ENCODE measurements at regions not wholly inside any gene's neighbourhood (a gene's known extent, or its start where the extent isn't known, plus 50 kb on each side); places are given as distances from the start of the nearest gene placed in this dataset.
"Not testable (repeated sequence)": the region's sequence is repeated elsewhere in the genome, so short reads cannot be mapped to it uniquely, and the experiment has no call there.

- no peaks in the 10 kb centered on the region for H3K9me3 ChIP-seq (ENCODE audit: low read length)
- H3K4me3 ChIP-seq (ENCODE audit: low read length): no peak overlapping the region
- H3K4me1 ChIP-seq (ENCODE audit: insufficient read depth, low read length): peaks cover 31% of the 10 kb centered on the region
- no peak overlapping the region for H2AFZ ChIP-seq (ENCODE audit: low read depth, low read length)
- H3K27me3 ChIP-seq (ENCODE audit: insufficient read depth, low read length): no peaks in the 10 kb centered on the region
- no peaks in the 10 kb centered on the region for H3K36me3 ChIP-seq (ENCODE audit: insufficient read depth, low read length)
These were observed 74.2 kb upstream of the SERTAD2 start for GRCh38 chr2:64727843-64728463.

DNA sequence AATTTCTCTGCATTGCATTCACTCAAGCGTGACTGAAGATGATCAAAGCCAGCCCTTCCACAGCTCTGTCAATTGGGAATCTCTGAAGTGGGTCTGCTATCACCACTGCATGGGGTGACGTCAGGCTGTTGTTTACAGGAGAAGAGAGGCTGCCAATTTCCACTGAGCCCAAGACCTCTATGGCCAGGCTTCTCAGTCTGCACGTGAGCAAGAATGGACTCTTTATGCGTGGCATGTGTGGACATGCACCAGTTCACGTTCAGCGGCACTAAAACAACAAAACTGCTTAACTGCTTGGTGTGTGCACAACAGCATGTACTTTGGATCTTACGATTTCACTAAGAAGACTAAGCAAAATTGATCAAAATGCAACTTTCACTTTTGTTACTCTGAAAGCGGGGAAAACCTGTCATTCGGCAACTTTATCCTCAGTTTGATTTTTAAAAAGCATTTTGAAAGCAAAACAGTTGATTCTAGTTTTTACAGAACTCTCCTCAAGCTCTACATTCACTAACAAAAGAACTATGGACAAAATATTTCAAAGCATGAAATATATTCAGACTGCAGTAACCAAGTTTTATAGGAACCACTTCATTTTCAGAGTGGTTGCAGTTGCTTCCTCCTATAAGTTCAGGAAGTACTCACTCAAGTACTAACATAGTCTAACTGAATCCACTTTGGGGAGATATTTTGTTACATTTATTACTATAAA is 77.0 kb upstream of the SERTAD2 start:
- Histone ChIP-seq H2AFZ (ENCODE audit: low read depth, low read length) (peak overlapping the region; percentile 0), H3K4me1 (ENCODE audit: insufficient read depth, low read length) (peaks cover 35% of the 10 kb centered on the region), H3K9me3 (ENCODE audit: low read length) (no peaks in the 10 kb centered on the region), H3K36me3 (ENCODE audit: insufficient read depth, low read length) (no peaks in the 10 kb centered on the region), H3K27me3 (ENCODE audit: insufficient read depth, low read length) (no peaks in the 10 kb centered on the region), H3K4me3 (ENCODE audit: low read length) (no peak overlapping the region)

DNA sequence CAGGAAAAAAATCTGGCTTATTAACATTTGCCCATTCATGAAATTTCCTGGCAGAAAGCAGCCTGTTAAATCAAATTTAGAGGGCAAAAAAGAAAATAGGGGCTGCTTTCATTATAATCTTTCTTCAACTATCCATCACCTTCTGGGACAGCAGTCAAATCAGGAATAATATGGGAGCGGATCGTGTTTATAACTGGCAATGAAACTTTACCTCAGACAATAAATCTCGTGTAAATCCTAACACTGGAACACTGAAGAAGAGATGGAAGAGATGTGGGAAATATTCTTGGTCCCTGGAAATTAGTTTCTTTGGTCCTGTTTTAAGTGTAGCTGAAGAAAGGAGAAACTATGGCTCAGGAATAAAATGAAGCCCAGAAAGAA is 77.5 kb upstream of the SERTAD2 start:
- H3K4me3 ChIP-seq (ENCODE audit: low read length): no peak overlapping the region
- no peaks in the 10 kb centered on the region for H3K9me3 ChIP-seq (ENCODE audit: low read length)
- peak overlapping the region; percentile 0 for H2AFZ ChIP-seq (ENCODE audit: low read depth, low read length)

DNA sequence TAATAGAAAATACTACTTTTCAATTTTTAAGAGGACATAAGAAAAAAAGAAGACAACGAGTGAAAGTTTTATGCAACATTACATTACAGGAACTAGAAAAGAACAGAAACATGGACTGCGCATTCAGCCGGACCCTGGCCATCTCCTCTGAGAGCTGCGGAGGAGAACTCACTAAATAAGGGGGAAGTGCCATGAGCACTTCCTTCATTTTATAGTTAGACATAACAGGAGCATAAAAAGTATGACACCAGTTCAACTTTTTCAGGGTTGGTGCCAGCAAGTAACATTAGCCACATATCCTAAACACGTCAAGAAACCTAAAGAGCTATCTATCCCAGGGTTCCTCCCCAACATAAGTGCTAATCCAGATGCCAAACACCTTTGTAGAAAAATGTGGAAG is 78.0 kb upstream of the SERTAD2 start:
- no peak overlapping the region for H3K4me3 ChIP-seq (ENCODE audit: low read length)

More for the DNA sequence above, 77.5 kb upstream of the SERTAD2 start:
- Histone ChIP-seq H3K4me1 (ENCODE audit: insufficient read depth, low read length) (peaks cover 32% of the 10 kb centered on the region), H3K27me3 (ENCODE audit: insufficient read depth, low read length) (no peaks in the 10 kb centered on the region), H3K36me3 (ENCODE audit: insufficient read depth, low read length) (no peaks in the 10 kb centered on the region)

GRCh38 chr2:64732146-64732545 is 78.4 kb upstream of the SERTAD2 start:
- no peak overlapping the region for H3K4me3 ChIP-seq (ENCODE audit: low read length)
- H3K9me3 ChIP-seq (ENCODE audit: low read length): no peaks in the 10 kb centered on the region
- H3K27me3 ChIP-seq (ENCODE audit: insufficient read depth, low read length): no peaks in the 10 kb centered on the region
- no peaks in the 10 kb centered on the region for H3K36me3 ChIP-seq (ENCODE audit: insufficient read depth, low read length)
- H3K4me1 ChIP-seq (ENCODE audit: insufficient read depth, low read length): peaks cover 31% of the 10 kb centered on the region
- no peak overlapping the region for H2AFZ ChIP-seq (ENCODE audit: low read depth, low read length)

More for the DNA sequence above, 78.0 kb upstream of the SERTAD2 start:
- H2AFZ ChIP-seq (ENCODE audit: low read depth, low read length): peak overlapping the region; percentile 0
- H3K36me3 ChIP-seq (ENCODE audit: insufficient read depth, low read length): no peaks in the 10 kb centered on the region
- peaks cover 31% of the 10 kb centered on the region for H3K4me1 ChIP-seq (ENCODE audit: insufficient read depth, low read length)
- no peaks in the 10 kb centered on the region for H3K27me3 ChIP-seq (ENCODE audit: insufficient read depth, low read length)
- no peaks in the 10 kb centered on the region for H3K9me3 ChIP-seq (ENCODE audit: low read length)

DNA sequence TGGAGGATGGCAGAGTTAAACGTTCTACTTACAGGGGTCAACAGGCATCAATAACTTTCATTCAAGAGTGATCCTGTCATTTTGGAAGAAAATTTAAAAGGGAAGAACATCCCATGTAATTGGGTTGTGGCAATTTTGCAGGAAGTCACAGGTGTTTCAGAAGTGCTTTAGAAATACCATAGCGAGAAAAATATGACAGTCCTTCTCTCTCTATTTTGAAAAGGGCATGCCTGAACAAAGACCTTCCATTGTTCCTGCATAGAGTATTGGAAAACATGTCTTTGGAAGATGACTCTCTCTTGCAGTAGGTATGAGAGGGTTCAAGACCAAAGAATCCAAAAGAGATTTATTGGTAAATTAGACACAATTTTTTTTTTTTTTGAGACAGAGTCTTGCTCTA is 81.8 kb upstream of the SERTAD2 start:
- no peaks in the 10 kb centered on the region for H3K9me3 ChIP-seq (ENCODE audit: low read length)

GRCh38 chr2:64737547-64737946 is 83.8 kb upstream of the SERTAD2 start:
- peaks cover 4% of the 10 kb centered on the region for H3K4me1 ChIP-seq (ENCODE audit: insufficient read depth, low read length)
- H3K9me3 ChIP-seq (ENCODE audit: low read length): no peaks in the 10 kb centered on the region
- no peak overlapping the region for H3K4me3 ChIP-seq (ENCODE audit: low read length)
- no peaks in the 10 kb centered on the region for H3K36me3 ChIP-seq (ENCODE audit: insufficient read depth, low read length)
- H2AFZ ChIP-seq (ENCODE audit: low read depth, low read length): no peak overlapping the region
- no peaks in the 10 kb centered on the region for H3K27me3 ChIP-seq (ENCODE audit: insufficient read depth, low read length)

More for the DNA sequence above, 81.8 kb upstream of the SERTAD2 start:
- Histone ChIP-seq H3K4me1 (ENCODE audit: insufficient read depth, low read length) (peaks cover 24% of the 10 kb centered on the region), H3K36me3 (ENCODE audit: insufficient read depth, low read length) (no peaks in the 10 kb centered on the region), H2AFZ (ENCODE audit: low read depth, low read length) (no peak overlapping the region), H3K4me3 (ENCODE audit: low read length) (no peak overlapping the region), H3K27me3 (ENCODE audit: insufficient read depth, low read length) (no peaks in the 10 kb centered on the region)

DNA sequence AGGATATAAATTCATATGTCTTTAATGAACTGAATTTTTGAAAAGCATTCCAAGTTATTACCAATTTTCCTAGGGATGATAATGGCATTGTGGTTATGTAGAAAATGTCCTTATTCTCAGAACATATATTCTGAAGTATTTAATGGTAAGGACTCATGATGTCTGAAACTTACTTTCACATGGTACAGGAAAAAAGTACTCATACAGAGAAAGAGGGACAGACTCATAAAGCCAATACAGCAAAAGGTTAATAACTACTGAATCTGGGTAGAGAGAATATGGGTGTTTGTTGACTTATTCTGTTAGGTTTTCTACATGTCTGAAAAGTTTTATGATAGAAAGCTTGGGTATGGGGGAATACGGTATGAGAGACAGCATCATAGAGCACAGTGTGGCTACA is 84.3 kb upstream of the SERTAD2 start:
- no peaks in the 10 kb centered on the region for H3K36me3 ChIP-seq (ENCODE audit: insufficient read depth, low read length)
- no peak overlapping the region for H3K4me3 ChIP-seq (ENCODE audit: low read length)
- peaks cover 4% of the 10 kb centered on the region for H3K4me1 ChIP-seq (ENCODE audit: insufficient read depth, low read length)
- no peaks in the 10 kb centered on the region for H3K27me3 ChIP-seq (ENCODE audit: insufficient read depth, low read length)
- H3K9me3 ChIP-seq (ENCODE audit: low read length): no peaks in the 10 kb centered on the region
- H2AFZ ChIP-seq (ENCODE audit: low read depth, low read length): no peak overlapping the region

DNA sequence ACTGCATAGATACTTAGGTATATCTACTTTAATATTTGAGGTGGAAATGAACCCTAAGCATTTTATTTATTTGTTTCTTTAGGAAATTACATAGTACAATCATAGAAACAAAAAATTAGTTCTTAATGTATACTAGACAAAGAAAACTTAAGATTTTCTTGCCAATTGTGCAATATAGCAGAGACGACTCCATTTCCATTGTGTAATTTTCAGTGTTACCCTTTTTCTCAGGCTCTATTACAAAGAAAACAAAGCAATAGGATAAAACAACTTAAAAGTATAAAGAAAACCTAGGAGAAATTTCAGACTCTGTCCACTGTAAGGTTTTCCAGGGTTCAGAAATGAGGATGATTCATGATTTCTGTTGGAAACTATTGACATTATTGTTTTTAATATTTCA is 89.0 kb upstream of the SERTAD2 start:
- Histone ChIP-seq H3K36me3 (ENCODE audit: insufficient read depth, low read length) (no peaks in the 10 kb centered on the region), H2AFZ (ENCODE audit: low read depth, low read length) (no peak overlapping the region), H3K4me3 (ENCODE audit: low read length) (no peak overlapping the region), H3K9me3 (ENCODE audit: low read length) (no peaks in the 10 kb centered on the region), H3K27me3 (ENCODE audit: insufficient read depth, low read length) (no peaks in the 10 kb centered on the region), H3K4me1 (ENCODE audit: insufficient read depth, low read length) (no peaks in the 10 kb centered on the region)

DNA sequence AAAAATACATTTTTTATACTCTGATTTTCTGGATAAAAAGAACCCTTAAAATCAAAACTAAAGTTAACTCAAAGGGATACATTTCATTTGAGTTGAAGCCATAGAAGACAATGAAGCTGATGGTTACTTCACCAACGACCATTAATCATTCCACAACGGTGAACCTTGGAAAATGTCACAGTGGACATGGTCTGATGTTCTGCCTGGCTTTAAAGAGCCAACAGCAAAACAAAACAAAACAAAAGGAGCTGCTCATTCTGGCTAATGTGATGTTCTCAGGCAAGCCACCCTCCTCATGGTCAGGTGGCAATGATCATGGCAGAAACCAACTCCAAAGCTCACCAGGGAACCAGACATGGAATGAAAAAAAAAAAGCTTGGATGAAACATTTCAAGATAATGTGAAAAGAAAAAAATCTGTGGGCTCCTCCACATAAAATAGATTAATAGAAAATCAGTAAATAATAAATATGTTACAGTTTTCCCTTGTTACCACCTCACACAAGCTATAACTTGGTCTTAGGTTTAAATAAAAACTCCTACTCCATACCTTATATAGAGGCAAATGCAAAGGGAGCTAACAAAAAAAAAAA is 90.1 kb upstream of the SERTAD2 start:
- Histone ChIP-seq H3K4me3 (ENCODE audit: low read length) (no peak overlapping the region), H2AFZ (ENCODE audit: low read depth, low read length) (no peak overlapping the region), H3K36me3 (ENCODE audit: insufficient read depth, low read length) (no peaks in the 10 kb centered on the region)

DNA sequence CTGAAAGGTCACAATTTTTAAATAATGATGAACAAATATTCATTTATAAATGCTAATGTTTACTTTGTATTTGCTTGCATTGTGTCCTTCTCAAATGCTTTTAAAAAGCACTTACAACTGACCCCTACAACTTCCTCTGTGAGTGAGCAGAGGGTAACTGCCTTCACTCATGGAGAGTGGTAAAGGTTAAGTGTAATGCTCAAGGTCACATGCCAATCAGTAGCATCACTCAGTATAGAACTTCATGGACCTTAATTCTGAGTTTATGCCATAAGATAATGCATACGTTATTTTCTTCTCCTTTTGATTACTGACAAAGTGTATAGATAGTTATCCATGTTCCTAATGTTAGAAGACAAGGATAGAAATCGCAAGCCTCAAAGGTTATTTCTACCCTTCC is 91.8 kb upstream of the SERTAD2 start:
- H3K27me3 ChIP-seq (ENCODE audit: insufficient read depth, low read length): no peaks in the 10 kb centered on the region
- no peaks in the 10 kb centered on the region for H3K9me3 ChIP-seq (ENCODE audit: low read length)
- peaks cover 9% of the 10 kb centered on the region for H3K4me1 ChIP-seq (ENCODE audit: insufficient read depth, low read length)
- H3K36me3 ChIP-seq (ENCODE audit: insufficient read depth, low read length): no peaks in the 10 kb centered on the region
- no peak overlapping the region for H3K4me3 ChIP-seq (ENCODE audit: low read length)
- H2AFZ ChIP-seq (ENCODE audit: low read depth, low read length): no peak overlapping the region

More for the DNA sequence above, 90.1 kb upstream of the SERTAD2 start:
- Histone ChIP-seq H3K4me1 (ENCODE audit: insufficient read depth, low read length) (no peaks in the 10 kb centered on the region), H3K27me3 (ENCODE audit: insufficient read depth, low read length) (no peaks in the 10 kb centered on the region), H3K9me3 (ENCODE audit: low read length) (no peaks in the 10 kb centered on the region)

DNA sequence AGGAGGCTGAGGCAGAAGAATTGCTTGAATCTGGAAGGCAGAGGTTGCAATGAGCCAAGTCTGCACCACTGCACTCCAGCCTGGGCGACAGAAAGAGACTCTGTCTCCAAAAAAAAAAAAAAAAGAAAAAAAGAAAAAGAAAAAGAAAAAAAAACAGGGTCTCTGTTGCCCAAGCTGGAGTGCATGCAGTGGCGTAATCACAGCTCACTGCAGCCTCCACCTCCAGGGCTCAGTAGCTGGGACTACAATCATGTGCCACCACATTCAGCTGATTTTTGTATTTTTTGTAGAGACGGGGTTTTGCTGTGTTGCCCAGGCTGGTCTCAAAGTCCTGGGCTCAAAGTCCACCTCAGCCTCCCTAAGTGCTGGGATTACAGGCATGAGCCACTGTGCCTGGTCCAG is 94.0 kb upstream of the SERTAD2 start:
- H3K27me3 ChIP-seq (ENCODE audit: insufficient read depth, low read length); H3K9me3 ChIP-seq (ENCODE audit: low read length); H2AFZ ChIP-seq (ENCODE audit: low read depth, low read length); H3K4me3 ChIP-seq (ENCODE audit: low read length); H3K36me3 ChIP-seq (ENCODE audit: insufficient read depth, low read length): not testable (repeated sequence)
- H3K4me1 ChIP-seq (ENCODE audit: insufficient read depth, low read length): peaks cover 17% of the 10 kb centered on the region

DNA sequence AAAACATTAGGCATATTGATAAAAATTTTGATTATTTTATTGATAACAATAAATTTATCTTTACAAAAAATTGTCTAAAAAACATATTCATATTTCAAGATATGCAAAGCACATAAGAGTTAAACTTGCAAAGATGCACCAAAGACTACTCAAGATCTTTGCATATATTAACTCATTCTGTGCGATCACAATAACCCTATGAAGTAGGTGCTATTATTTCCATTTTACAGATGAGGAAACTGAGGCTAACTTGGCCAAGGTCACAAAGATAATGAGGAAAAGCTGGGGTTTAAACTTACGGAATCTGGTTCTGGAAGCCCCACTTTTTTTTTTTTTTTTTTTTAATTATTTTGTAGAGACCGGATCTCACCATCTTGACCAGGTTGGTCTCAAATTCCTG is 94.4 kb upstream of the SERTAD2 start:
- Histone ChIP-seq H3K27me3 (ENCODE audit: insufficient read depth, low read length) (no peaks in the 10 kb centered on the region), H3K4me1 (ENCODE audit: insufficient read depth, low read length) (peaks cover 17% of the 10 kb centered on the region), H3K36me3 (ENCODE audit: insufficient read depth, low read length) (no peaks in the 10 kb centered on the region), H3K9me3 (ENCODE audit: low read length) (no peaks in the 10 kb centered on the region), H2AFZ (ENCODE audit: low read depth, low read length) (no peak overlapping the region), H3K4me3 (ENCODE audit: low read length) (no peak overlapping the region)

All from neuron (in vitro differentiated cells).